Activated CD8-positive, alpha-beta T cell treated with anti-CD3 and anti-CD28 coated beads for 36 hours (primary cell): ENCODE measurements at regions not wholly inside any gene's neighbourhood (a gene's known extent, or its start where the extent isn't known, plus 50 kb on each side); places are given as distances from the start of the nearest gene placed in this dataset.

Experiments used
- ATAC-seq: fragments of 200-7000 bp; cut with Tn5 transposase; one replicate; pipeline ENCODE4 v1.10.0; 2021; ENCODE audit warnings: mild to moderate bottlenecking, moderate library complexity
- CTCF ChIA-PET: fragments of 350-600 bp; sonication (Branson Sonifier 250); formaldehyde crosslinking; loops from one replicate; lab custom pipeline; 2021; ENCODE audit warnings: antibody characterized with exemption; lab: Charles Lee
- POLR2A ChIA-PET: fragments of 350-600 bp; sonication (Branson Sonifier 250); formaldehyde crosslinking; loops from one replicate; lab custom pipeline; 2021; ENCODE audit warnings: antibody characterized with exemption; lab: Charles Lee
- DNase-seq: peaks from one replicate; pipeline ENCODE4 v3.0.0-alpha.2; 2020
- H3K27ac Mint-ChIP-seq: one replicate; pipeline ENCODE4 v1.8.0; 2021; ENCODE audit warnings: mild to moderate bottlenecking, mixed read lengths
- H3K27me3 Mint-ChIP-seq: one replicate; pipeline ENCODE4 v1.8.0; 2021; ENCODE audit warnings: mixed read lengths
- H3K36me3 Mint-ChIP-seq: one replicate; pipeline ENCODE4 v1.8.0; 2021; ENCODE audit warnings: low read depth, mixed read lengths
- H3K4me1 Mint-ChIP-seq: one replicate; pipeline ENCODE4 v1.8.0; 2021; ENCODE audit warnings: low read depth, mixed read lengths
- H3K4me3 Mint-ChIP-seq: one replicate; pipeline ENCODE4 v1.8.0; 2021; ENCODE audit warnings: mild to moderate bottlenecking, moderate library complexity, mixed read lengths
- H3K9me3 Mint-ChIP-seq: one replicate; pipeline ENCODE4 v1.8.0; 2021; ENCODE audit warnings: mixed read lengths
- CTCF ChIP-seq: fragments of 200-600 bp; IDR thresholded peaks from one replicate; pipeline ENCODE4 v1.8.0; 2022; ENCODE audit warnings: antibody characterized with exemption, mild to moderate bottlenecking
- intact Hi-C: fragments of 100-400 bp; cut with micrococcal nuclease; formaldehyde crosslinking; loops from one replicate; pipeline ENCODE4 v1.10.0; 2022

GRCh38 chr11:69984457-69985261, 93.5 kb upstream of the ANO1 start:
- DNase-seq (no peak), ATAC-seq (no peak)
- ChIA-PET POLR2A (interaction anchor here (0.7 to 1.0 kb wide), 2 partner anchors 9 to 36 kb away, joined by 3 read pairs; no protein-coding TSS in a partner anchor), CTCF (no interaction called here)
- Mint-ChIP-seq H3K27me3 (peaks cover 46% of the 10 kb centered on the region), H3K4me1 (no peaks in the 10 kb centered on the region), H3K36me3 (no peaks in the 10 kb centered on the region), H3K4me3 (no peak overlapping the region), H3K27ac (no peak overlapping the region), H3K9me3 (no peaks in the 10 kb centered on the region)
- intact Hi-C loops, result no loop called here
- no peak for TF ChIP-seq CTCF

- Mint-ChIP-seq H3K27me3 (peaks cover 46% of the 10 kb centered on the region), H3K27ac (no peak overlapping the region), H3K9me3 (no peaks in the 10 kb centered on the region), H3K4me3 (no peak overlapping the region), H3K4me1 (no peaks in the 10 kb centered on the region), H3K36me3 (no peaks in the 10 kb centered on the region)
- no peak for ATAC-seq
- POLR2A ChIA-PET, result interaction anchor here (0.7 kb wide), 1 partner anchor 35 kb away, joined by 3 read pairs; no protein-coding TSS in a partner anchor
- CTCF ChIA-PET, result no interaction called here
- intact Hi-C loops, result no loop called here
- no peak for DNase-seq
- TF ChIP-seq CTCF, result no peak
Measured at GRCh38 chr11:69985331-69985640, 92.8 kb upstream of the ANO1 start.

GRCh38 chr11:69985641-69986439, 92.3 kb upstream of the ANO1 start:
- DNase-seq (no peak), ATAC-seq (no peak)
- H3K4me1 Mint-ChIP-seq, result no peaks in the 10 kb centered on the region
- H3K27ac Mint-ChIP-seq, result no peak overlapping the region
- H3K9me3 Mint-ChIP-seq, result no peaks in the 10 kb centered on the region
- no peaks in the 10 kb centered on the region for H3K36me3 Mint-ChIP-seq
- no peak overlapping the region for H3K4me3 Mint-ChIP-seq
- TF ChIP-seq CTCF, result no peak
- ChIA-PET POLR2A (no interaction called here), CTCF (interaction anchor here (1.0 kb wide), 1 partner anchor 35 kb away, joined by 3 read pairs; no protein-coding TSS in a partner anchor)
- intact Hi-C loops, result no loop called here
- peaks cover 46% of the 10 kb centered on the region for H3K27me3 Mint-ChIP-seq

- CTCF ChIA-PET, result interaction anchor here (1.0 kb wide), 1 partner anchor 36 kb away, joined by 3 read pairs; no protein-coding TSS in a partner anchor
- Mint-ChIP-seq H3K36me3 (no peaks in the 10 kb centered on the region), H3K4me3 (no peak overlapping the region), H3K27me3 (peaks cover 46% of the 10 kb centered on the region), H3K4me1 (no peaks in the 10 kb centered on the region), H3K27ac (no peak overlapping the region), H3K9me3 (no peaks in the 10 kb centered on the region)
- no peak for ATAC-seq
- intact Hi-C loops, result no loop called here
- no peak for DNase-seq
- no peak for TF ChIP-seq CTCF
- POLR2A ChIA-PET, result no interaction called here
Measured at GRCh38 chr11:69986440-69986787, 91.7 kb upstream of the ANO1 start.

GRCh38 chr11:69986830-69987229, 91.3 kb upstream of the ANO1 start:
- no peak for ATAC-seq
- TF ChIP-seq CTCF, result no peak
- Mint-ChIP-seq H3K36me3 (no peaks in the 10 kb centered on the region), H3K4me1 (no peaks in the 10 kb centered on the region), H3K9me3 (no peaks in the 10 kb centered on the region), H3K27ac (no peak overlapping the region), H3K27me3 (peaks cover 46% of the 10 kb centered on the region), H3K4me3 (no peak overlapping the region)
- intact Hi-C loops, result no loop called here
- no peak for DNase-seq
- ChIA-PET CTCF (interaction anchor here (1.0 kb wide), 1 partner anchor 36 kb away, joined by 3 read pairs; no protein-coding TSS in a partner anchor), POLR2A (no interaction called here)
